ENCODE measurements at regions not wholly inside any gene's neighbourhood (a gene's known extent, or its start where the extent isn't known, plus 50 kb on each side); places are given as distances from the start of the nearest gene placed in this dataset.

- no peak for DNase-seq (ENCODE audit: low spot score)
Measured at GRCh38 chr11:122451911-122452310, 203.6 kb upstream of the UBASH3B start.

- DNase-seq (ENCODE audit: low spot score): no peak
Measured at GRCh38 chr11:122441666-122442035, 213.9 kb upstream of the UBASH3B start.

GRCh38 chr11:122440811-122441665 lies 214.5 kb upstream of the UBASH3B start:
- no peak for DNase-seq (ENCODE audit: low spot score)

GRCh38 chr11:122439866-122440810 lies 215.4 kb upstream of the UBASH3B start:
- no peak for DNase-seq (ENCODE audit: low spot score)

GRCh38 chr11:122436188-122436555 lies 219.3 kb upstream of the UBASH3B start:
- no peak for DNase-seq (ENCODE audit: low spot score)

GRCh38 chr11:122435540-122436187 lies 219.9 kb upstream of the UBASH3B start:
- no peak for DNase-seq (ENCODE audit: low spot score)

- no peak for DNase-seq (ENCODE audit: low spot score)
Measured at GRCh38 chr11:122434786-122435185, 220.7 kb upstream of the UBASH3B start.

- no peak for DNase-seq (ENCODE audit: low spot score)
Measured at GRCh38 chr11:122430490-122430889, 225.0 kb upstream of the UBASH3B start.

GRCh38 chr11:122426073-122426472 lies 229.4 kb upstream of the UBASH3B start:
- no peak for DNase-seq (ENCODE audit: low spot score)

GRCh38 chr11:122424636-122425035 lies 230.9 kb upstream of the UBASH3B start:
- no peak for DNase-seq (ENCODE audit: low spot score)

GRCh38 chr11:122423886-122424285 lies 231.6 kb upstream of the UBASH3B start:
- no peak for DNase-seq (ENCODE audit: low spot score)

- no peak for DNase-seq (ENCODE audit: low spot score)
Measured at GRCh38 chr11:122423273-122423672, 232.2 kb upstream of the UBASH3B start.

GRCh38 chr11:122422682-122423081 lies 232.8 kb upstream of the UBASH3B start:
- DNase-seq (ENCODE audit: low spot score): no peak

- no peak for DNase-seq (ENCODE audit: low spot score)
Measured at GRCh38 chr11:122421702-122422101, 233.8 kb upstream of the UBASH3B start.

- DNase-seq (ENCODE audit: low spot score): no peak
Measured at GRCh38 chr11:122418032-122418431, 237.5 kb upstream of the UBASH3B start.

- no peak for DNase-seq (ENCODE audit: low spot score)
Measured at GRCh38 chr11:122414406-122415018, 241.0 kb upstream of the UBASH3B start.

GRCh38 chr11:122413677-122414076 lies 241.8 kb upstream of the UBASH3B start:
- DNase-seq (ENCODE audit: low spot score): no peak

- DNase-seq (ENCODE audit: low spot score): no peak
Measured at GRCh38 chr11:122412581-122412980, 242.9 kb upstream of the UBASH3B start.

GRCh38 chr11:122406466-122406865 lies 249.1 kb upstream of the UBASH3B start:
- DNase-seq (ENCODE audit: low spot score): no peak

- no peak for DNase-seq (ENCODE audit: low spot score)
Measured at GRCh38 chr11:122405547-122406341, 249.8 kb upstream of the UBASH3B start.

GRCh38 chr11:122404571-122404970 lies 251.0 kb upstream of the UBASH3B start:
- DNase-seq (ENCODE audit: low spot score): no peak
